Ishikawa (cell line): ENCODE measurements at regions not wholly inside any gene's neighbourhood (a gene's known extent, or its start where the extent isn't known, plus 50 kb on each side); places are given as distances from the start of the nearest gene placed in this dataset.

ENCODE experiments used
- CEBPB ChIP-seq: IDR thresholded peaks from 2 replicates; pipeline ENCODE4 v1.6.1; 2012
- CREB1 ChIP-seq: IDR thresholded peaks from 2 replicates; pipeline ENCODE4 v1.6.1; 2012; ENCODE audit warnings: low read depth
- EGR1 ChIP-seq: IDR thresholded peaks from 2 replicates; pipeline ENCODE4 v1.6.1; 2012
- EP300 ChIP-seq: IDR thresholded peaks from 2 replicates; pipeline ENCODE4 v1.6.1; 2012; ENCODE audit warnings: borderline replicate concordance
- FOXM1 ChIP-seq: IDR thresholded peaks from 2 replicates; pipeline ENCODE4 v1.6.1; 2012; ENCODE audit warnings: low read depth, borderline replicate concordance
- MAX ChIP-seq: IDR thresholded peaks from 2 replicates; pipeline ENCODE4 v1.6.1; 2012
- NFIC ChIP-seq: IDR thresholded peaks from 2 replicates; pipeline ENCODE4 v1.6.1; 2012
- RAD21 ChIP-seq: IDR thresholded peaks from 2 replicates; pipeline ENCODE4 v1.6.1; 2012; ENCODE audit warnings: low read depth
- REST ChIP-seq: IDR thresholded peaks from 2 replicates; pipeline ENCODE4 v1.6.1; 2012; ENCODE audit warnings: low read depth, mild to moderate bottlenecking
- TAF1 ChIP-seq: IDR thresholded peaks from 2 replicates; pipeline ENCODE4 v1.6.1; 2012; ENCODE audit warnings: low read depth, mild to moderate bottlenecking
- TCF12 ChIP-seq: IDR thresholded peaks from 2 replicates; pipeline ENCODE4 v1.6.1; 2012; ENCODE audit warnings: low read depth
- TEAD4 ChIP-seq: IDR thresholded peaks from 2 replicates; pipeline ENCODE4 v1.6.1; 2012
- USF1 ChIP-seq: IDR thresholded peaks from 2 replicates; pipeline ENCODE4 v1.6.1; 2012
- YY1 ChIP-seq: IDR thresholded peaks from 2 replicates; pipeline ENCODE4 v1.6.1; 2012; ENCODE audit warnings: low read depth
- ZBTB7A ChIP-seq: IDR thresholded peaks from 2 replicates; pipeline ENCODE4 v1.6.1; 2012; ENCODE audit warnings: low read depth

GRCh38 chr7:46756996-46757395 lies 824.9 kb downstream of the TNS3 start:
- TF ChIP-seq RAD21 (no peak), TAF1 (no peak), ZBTB7A (no peak), USF1 (no peak), TEAD4 (no peak), EGR1 (no peak), CEBPB (no peak), REST (no peak)

GRCh38 chr7:46756256-46756655 lies 825.7 kb downstream of the TNS3 start:
- TF ChIP-seq MAX (no peak), YY1 (no peak)

GRCh38 chr7:46755120-46756034 lies 826.5 kb downstream of the TNS3 start:
- TF ChIP-seq FOXM1, result no peak
- TF ChIP-seq USF1, result no peak
- TF ChIP-seq EP300, result no peak
- TF ChIP-seq YY1, result no peak

GRCh38 chr7:46754140-46754720 lies 827.7 kb downstream of the TNS3 start:
- TF ChIP-seq REST, result no peak
- no peak for TF ChIP-seq CREB1
- no peak for TF ChIP-seq CEBPB
- no peak for TF ChIP-seq USF1
- TF ChIP-seq MAX, result no peak
- TF ChIP-seq TAF1, result no peak
- no peak for TF ChIP-seq TCF12
- TF ChIP-seq ZBTB7A, result no peak
- TF ChIP-seq RAD21, result no peak
- no peak for TF ChIP-seq YY1
- no peak for TF ChIP-seq EP300
- no peak for TF ChIP-seq NFIC
- TF ChIP-seq EGR1, result no peak
- no peak for TF ChIP-seq TEAD4
- no peak for TF ChIP-seq FOXM1

GRCh38 chr7:46753662-46754061 lies 828.2 kb downstream of the TNS3 start:
- TF ChIP-seq TAF1, result no peak

- TF ChIP-seq NFIC (no peak), MAX (no peak), CEBPB (no peak), REST (no peak)
These were observed 829.0 kb downstream of the TNS3 start for GRCh38 chr7:46752881-46753366.
